Heart left ventricle (tissue), 16 donors: ENCODE measurements at regions not wholly inside any gene's neighbourhood (a gene's known extent, or its start where the extent isn't known, plus 50 kb on each side); places are given as distances from the start of the nearest gene placed in this dataset.

ENCODE experiments used
- ATAC-seq, 4 donors: fragments of 200-7000 bp; cut with Tn5 transposase; one replicate each; pipeline ENCODE4 v1.9.1; 2020 to 2022; ENCODE audit warnings: moderate library complexity in 4 of 4, mild to moderate bottlenecking in 3 of 4, moderate number of reproducible peaks in 1 of 4
- DNase-seq, 5 donors: peaks; one replicate each; pipeline ENCODE4 v3.0.0-alpha.2; 2020
- H3K27ac ChIP-seq, 12 donors: fragments of 200-600 bp; sonication (generic) in 4 of 12; one replicate each; pipeline versions ENCODE4 v1.5.0 to v1.8.0; 2016 to 2022; ENCODE audit warnings: mild to moderate bottlenecking in 2 of 12
- H3K27me3 ChIP-seq, 9 donors: fragments of 200-600 bp; sonication (generic) in 2 of 9; one replicate each; pipeline versions ENCODE4 v1.5.1 to v1.8.0; 2016 to 2022; ENCODE audit warnings: mild to moderate bottlenecking in 3 of 9
- H3K36me3 ChIP-seq, 9 donors: fragments of 200-600 bp; sonication (generic) in 2 of 9; one replicate each; pipeline versions ENCODE4 v1.5.0 to v1.8.0; 2018 to 2022; ENCODE audit warnings: mild to moderate bottlenecking in 2 of 9
- H3K4me1 ChIP-seq, 12 donors: fragments of 200-600 bp; sonication (generic) in 4 of 12; one replicate each; pipeline versions ENCODE4 v1.5.0 to v1.8.0; 2016 to 2022; ENCODE audit warnings: mild to moderate bottlenecking in 3 of 12
- H3K4me3 ChIP-seq, 12 donors: fragments of 200-600 bp; sonication (generic) in 4 of 12; one replicate each; pipeline versions ENCODE4 v1.5.0 to v1.8.0; 2017 to 2022; ENCODE audit warnings: mild to moderate bottlenecking in 9 of 12, moderate library complexity in 4 of 12
- H3K9me3 ChIP-seq, 12 donors: fragments of 200-600 bp; sonication (generic) in 4 of 12; one replicate each; pipeline versions ENCODE4 v1.5.0 to v1.8.0; 2016 to 2022; ENCODE audit warnings: mild to moderate bottlenecking in 1 of 12
- POLR2A ChIP-seq, 2 donors: fragments of 450-650 bp; IDR thresholded peaks; one replicate each; pipeline ENCODE4 v1.6.1; 2017; ENCODE audit warnings: antibody characterized with exemption in 2 of 2, mild to moderate bottlenecking in 2 of 2, moderate library complexity in 2 of 2
- WGBS, 4 donors: extraction: QIAGEN DNeasy Blood & Tissue Kit in 2 of 4; methylation state at CpG; one replicate each; pipeline versions ENCODE4 v1.1.5 to v1.1.7; 2013 to 2018; 5-methylcytosine and 5-hydroxymethylcytosine counted together
- intact Hi-C, 10 donors: fragments of 100-400 bp; cut with DNase I; formaldehyde crosslinking; loops; one replicate each; pipeline versions ENCODE4 v1.11.1 to v1.14.2; 2022
- TF ChIP-seq, protein P1 (sequence below), 12 donors: fragments of 200-600 bp; sonication (generic) in 4 of 12; IDR thresholded peaks; one replicate each; pipeline versions ENCODE4 v1.5.0 to v1.8.0; 2018 to 2022; ENCODE audit warnings: antibody characterized with exemption in 12 of 12, mild to moderate bottlenecking in 5 of 12
- donor health status: ischemic (EF 13 %, LVEDD 7.1; RV severe dilation, severe dysfunction).
- donor health status: healthy with polysubstance abuse.
- donor health status: DM: no; HTN: yes; CAD: no.
- donor health status: DM: no; HTN: no; CAD: no.
- donor health status: ischemic (EF 25% LVEDD 6.9; RV normal size, moderate dysfunction).
- donor health status: ischemic (EF 25% LVEDD 5.7; RV mildly dilated, moderate dysfunction).
- donor health status: healthy.
- donor health status: DM: yes; HTN: yes; CAD: no.
- donor health status: ischemic (EF 35%, LVEDD 5.7; RV mildly dilated, moderate dysfunction).
- donor health status: nonischemic (EF 11% LVEDD 7.7; RV severe dilation, severe dysfunction).
- donor health status: DM: yes; HTN: yes; CAD: no.
- donor health status: PGD.
- donor health status: ischemic (EF 29% LVEDD 5.4; RV normal size, mild dysfunction).
- donor health status: nonischemic (EF 23%, LVEDD 6.1; RV moderate dilation, normal function).

DNA sequence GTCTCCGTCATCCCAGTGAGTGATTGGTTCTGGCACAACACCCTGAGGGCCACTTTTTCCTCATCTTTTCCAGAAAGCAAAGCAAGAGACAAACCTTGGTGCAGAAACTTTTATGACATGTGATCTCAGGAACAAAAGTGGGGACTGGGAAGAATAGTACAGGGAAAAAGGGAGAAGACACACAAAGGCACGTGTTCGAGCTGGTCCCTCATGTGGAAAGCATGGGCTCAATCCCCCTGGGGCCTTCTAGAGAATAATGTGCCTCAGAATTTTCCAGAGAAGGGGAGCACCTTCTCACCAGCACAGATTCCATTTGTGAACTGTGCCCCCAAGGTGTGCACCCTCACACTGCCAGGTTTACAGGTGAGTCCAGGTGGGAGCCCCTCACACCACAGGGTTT is 312.6 kb downstream of the FBXO15 start:
- DNase-seq (no peak), ATAC-seq (no peak)
- H3K27ac ChIP-seq, result no peak overlapping the region
- no peaks in the 10 kb centered on the region for H3K4me1 ChIP-seq
- H3K27me3 ChIP-seq, result no peaks in the 10 kb centered on the region
- no peaks in the 10 kb centered on the region for H3K9me3 ChIP-seq
- H3K36me3 ChIP-seq, result no peaks in the 10 kb centered on the region
- WGBS, 4 donors, result 87 to 100% (median 95%) methylated on average over 3 of the region's 3 CpGs
- H3K4me3 ChIP-seq, result no peak overlapping the region
- TF ChIP-seq POLR2A (IDR thresholded peaks at IDR 0.05), result no peak
- TF ChIP-seq, protein P1, sequence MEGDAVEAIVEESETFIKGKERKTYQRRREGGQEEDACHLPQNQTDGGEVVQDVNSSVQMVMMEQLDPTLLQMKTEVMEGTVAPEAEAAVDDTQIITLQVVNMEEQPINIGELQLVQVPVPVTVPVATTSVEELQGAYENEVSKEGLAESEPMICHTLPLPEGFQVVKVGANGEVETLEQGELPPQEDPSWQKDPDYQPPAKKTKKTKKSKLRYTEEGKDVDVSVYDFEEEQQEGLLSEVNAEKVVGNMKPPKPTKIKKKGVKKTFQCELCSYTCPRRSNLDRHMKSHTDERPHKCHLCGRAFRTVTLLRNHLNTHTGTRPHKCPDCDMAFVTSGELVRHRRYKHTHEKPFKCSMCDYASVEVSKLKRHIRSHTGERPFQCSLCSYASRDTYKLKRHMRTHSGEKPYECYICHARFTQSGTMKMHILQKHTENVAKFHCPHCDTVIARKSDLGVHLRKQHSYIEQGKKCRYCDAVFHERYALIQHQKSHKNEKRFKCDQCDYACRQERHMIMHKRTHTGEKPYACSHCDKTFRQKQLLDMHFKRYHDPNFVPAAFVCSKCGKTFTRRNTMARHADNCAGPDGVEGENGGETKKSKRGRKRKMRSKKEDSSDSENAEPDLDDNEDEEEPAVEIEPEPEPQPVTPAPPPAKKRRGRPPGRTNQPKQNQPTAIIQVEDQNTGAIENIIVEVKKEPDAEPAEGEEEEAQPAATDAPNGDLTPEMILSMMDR (IDR thresholded peaks at IDR 0.05), result no peak
- intact Hi-C loops, result no loop called here

DNA sequence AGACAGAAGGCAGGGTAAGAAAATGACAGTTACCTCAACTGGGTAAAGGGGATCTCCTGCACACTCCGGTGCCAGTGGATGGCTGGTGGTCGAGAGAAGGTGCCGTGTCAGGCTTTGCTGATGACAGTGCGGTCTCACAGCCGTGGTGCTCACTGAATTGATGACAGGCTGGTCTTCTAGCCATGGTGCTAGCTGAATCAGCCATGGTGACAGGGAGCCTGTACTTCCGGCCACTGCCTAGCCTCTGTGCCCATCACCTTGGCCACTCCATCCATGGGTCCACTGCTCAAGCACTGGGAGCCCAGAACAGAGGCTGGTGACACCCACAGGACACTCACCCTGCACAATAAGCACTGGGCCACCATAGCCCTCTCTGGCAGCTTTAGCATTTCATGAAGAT is 315.9 kb downstream of the FBXO15 start:
- Histone ChIP-seq H3K4me1 (peaks cover 0 to 5% (median 0%) of the 10 kb centered on the region in 12 donors), H3K27me3 (no peaks in the 10 kb centered on the region), H3K36me3 (no peaks in the 10 kb centered on the region), H3K27ac (no peak overlapping the region), H3K4me3 (no peak overlapping the region), H3K9me3 (no peaks in the 10 kb centered on the region)
- intact Hi-C loops, result no loop called here
- DNase-seq (no peak), ATAC-seq (no peak)
- 79 to 93% (median 91%) methylated on average over 6 of the region's 6 CpGs for WGBS, 4 donors
- TF ChIP-seq, protein P1 (IDR thresholded peaks at IDR 0.05), result no peak
- TF ChIP-seq POLR2A (IDR thresholded peaks at IDR 0.05), result no peak

DNA sequence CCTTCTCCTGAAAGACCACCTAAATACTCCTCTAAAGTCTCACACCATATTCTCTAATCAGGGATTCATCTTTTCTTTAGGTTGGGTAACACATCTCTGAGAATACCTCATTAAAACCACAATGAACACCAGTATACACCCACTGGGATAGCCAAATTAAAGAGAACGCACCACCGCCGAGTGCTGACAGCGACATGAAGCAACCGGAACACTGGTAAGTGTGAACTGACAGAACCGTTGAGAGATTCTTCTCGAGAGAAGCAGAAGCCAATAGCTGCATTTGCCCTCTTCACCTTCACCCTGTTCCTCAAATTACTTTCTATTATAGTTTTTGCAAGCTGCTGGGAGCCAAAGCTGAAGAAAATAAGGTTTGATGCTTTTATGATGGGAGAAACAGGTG is 318.5 kb downstream of the FBXO15 start:
- no peak overlapping the region for H3K4me3 ChIP-seq
- H3K4me1 ChIP-seq, result peaks cover 0 to 5% (median 0%) of the 10 kb centered on the region in 12 donors
- 39 to 60% (median 56%) methylated on average over 7 of the region's 7 CpGs for WGBS, 4 donors
- DNase-seq, result peak in 3 of 5 donors; percentile 29 to 73 (median 59)
- H3K36me3 ChIP-seq, result no peaks in the 10 kb centered on the region
- H3K27me3 ChIP-seq, result no peaks in the 10 kb centered on the region
- peak; percentile 83 to 97 (median 86) for ATAC-seq
- no peaks in the 10 kb centered on the region for H3K9me3 ChIP-seq
- TF ChIP-seq, protein P1 (IDR thresholded peaks at IDR 0.05), result no peak
- no peak for TF ChIP-seq POLR2A (IDR thresholded peaks at IDR 0.05)
- H3K27ac ChIP-seq, result no peak overlapping the region
- intact Hi-C loops, result no loop called here

DNA sequence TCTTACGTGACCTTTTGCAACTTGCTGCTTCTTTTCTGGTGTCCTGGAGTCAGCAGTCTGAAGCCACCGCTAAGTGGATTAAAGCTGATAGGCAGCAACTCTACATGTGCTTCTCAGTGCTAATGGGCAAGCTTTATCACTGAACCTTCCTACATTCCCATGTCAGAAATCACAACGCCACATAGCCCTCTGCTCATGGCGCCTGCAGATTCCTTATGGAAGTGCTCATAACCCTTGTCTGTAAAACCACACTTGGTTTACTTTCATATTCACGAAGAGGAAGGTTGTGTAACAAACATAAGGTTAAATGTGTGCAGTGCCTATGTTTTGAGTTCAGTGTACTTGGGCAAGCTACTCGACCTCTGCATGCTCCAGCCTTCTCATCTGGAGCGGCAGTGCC is 319.8 kb downstream of the FBXO15 start:
- Histone ChIP-seq H3K36me3 (no peaks in the 10 kb centered on the region), H3K27ac (no peak overlapping the region), H3K4me3 (peak overlapping the region in 1 of 12 donors; percentile 10), H3K9me3 (no peaks in the 10 kb centered on the region), H3K4me1 (peaks cover 0 to 5% (median 0%) of the 10 kb centered on the region in 12 donors), H3K27me3 (no peaks in the 10 kb centered on the region)
- intact Hi-C loops, result no loop called here
- DNase-seq (no peak), ATAC-seq (no peak)
- no peak for TF ChIP-seq POLR2A (IDR thresholded peaks at IDR 0.05)
- TF ChIP-seq, protein P1 (IDR thresholded peaks at IDR 0.05), result no peak
- 72 to 86% (median 81%) methylated on average over 7 of the region's 7 CpGs for WGBS, 4 donors
